ENCODE measurements at regions not wholly inside any gene's neighbourhood (a gene's known extent, or its start where the extent isn't known, plus 50 kb on each side); places are given as distances from the start of the nearest gene placed in this dataset.

DNA sequence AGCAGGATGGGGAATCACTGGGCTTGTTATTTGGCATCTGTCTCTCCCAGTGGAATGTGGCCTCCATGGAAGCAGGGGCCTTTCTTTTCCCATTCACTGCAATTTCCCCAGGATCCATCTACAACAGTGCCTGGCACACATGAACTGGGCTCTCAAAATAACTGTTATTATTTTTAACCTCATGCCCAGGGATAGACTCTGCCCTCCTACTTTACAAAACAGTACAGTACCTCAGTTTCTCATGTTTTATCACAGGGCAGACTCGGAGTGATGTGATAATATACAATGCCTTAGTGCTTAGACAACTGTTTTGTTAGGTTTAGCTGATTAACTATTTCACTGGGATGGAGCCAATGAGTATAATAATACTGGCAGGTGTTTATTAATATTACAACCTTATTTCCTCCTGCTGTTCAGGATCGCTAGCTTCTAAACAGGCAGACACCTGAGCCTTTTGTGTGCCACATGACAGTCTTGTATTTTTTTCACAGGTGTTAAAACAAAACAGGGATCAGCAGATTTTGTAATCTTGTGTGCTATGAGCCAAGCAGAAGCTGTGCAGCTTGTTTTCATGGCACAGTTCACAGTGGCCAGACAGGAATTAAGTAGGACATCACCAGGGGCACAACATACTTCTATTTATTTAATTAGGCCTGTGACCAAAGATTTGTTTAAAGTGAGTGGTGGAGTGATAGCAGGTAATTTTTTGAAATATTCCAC is 157.7 kb upstream of the EYA4 start:
- Histone ChIP-seq H2BK12ac (ENCODE audit: low read depth, low read length) (no peak overlapping the region), H2BK5ac (ENCODE audit: low read depth, low read length) (no peak overlapping the region), H3K79me2 (ENCODE audit: control insufficient read depth in 1 of 2, insufficient read depth in 2 of 2, low read length in 2 of 2) (no peaks in the 10 kb centered on the region), H4K91ac (replicated peaks; ENCODE audit: insufficient read length, low read length) (no peak overlapping the region), H3K23ac (ENCODE audit: insufficient read length) (no peak overlapping the region), H4K20me1 (replicated peaks in 1 of 2; ENCODE audit: control insufficient read depth in 1 of 2, insufficient read depth in 2 of 2, low read length in 2 of 2) (no peaks in the 10 kb centered on the region), H3K79me1 (ENCODE audit: low read depth, low read length) (no peaks in the 10 kb centered on the region), H3K23me2 (ENCODE audit: low read depth, low read length) (no peaks in the 10 kb centered on the region), H3K36me3 (ENCODE audit: control insufficient read depth in 2 of 4, insufficient read depth in 4 of 4, low read length in 3 of 4) (no peaks in the 10 kb centered on the region), H3K4me2 (ENCODE audit: insufficient read depth in 1 of 2, low read depth in 2 of 2, low read length in 2 of 2) (no peak overlapping the region), H3K27ac (ENCODE audit: low read depth, low read length) (no peak overlapping the region), H3K9me3 (ENCODE audit: insufficient read depth in 2 of 2, low read depth in 1 of 2, low read length in 1 of 2) (no peaks in the 10 kb centered on the region), H2AK5ac (ENCODE audit: low read depth, low read length) (no peak overlapping the region), H2BK20ac (ENCODE audit: low read length) (no peak overlapping the region), H3K4me1 (replicated peaks in 1 of 4; ENCODE audit: control insufficient read depth in 3 of 4, insufficient read depth in 4 of 4, low read length in 3 of 4) (no peaks in the 10 kb centered on the region), H4K8ac (ENCODE audit: extremely low read depth, insufficient read depth, low read length) (no peak overlapping the region), H3K18ac (ENCODE audit: extremely low read depth, low read length) (no peak overlapping the region), H3K56ac (replicated peaks; ENCODE audit: insufficient read length, low read depth, low read length) (no peak overlapping the region), H3K4me3 (ENCODE audit: extremely low read depth in 1 of 4, insufficient read depth in 2 of 4, low read depth in 3 of 4, low read length in 4 of 4) (no peak overlapping the region), H2AFZ (ENCODE audit: low read length) (no peak overlapping the region), H4K5ac (ENCODE audit: insufficient read length, low read depth, low read length) (no peak overlapping the region), H3K4ac (replicated peaks; ENCODE audit: insufficient read length, low read depth, low read length) (no peak overlapping the region), H3K27me3 (replicated peaks in 1 of 4; ENCODE audit: control insufficient read depth in 3 of 4, extremely low read depth in 1 of 4, insufficient read depth in 3 of 4, low read length in 3 of 4) (no peaks in the 10 kb centered on the region), H3K14ac (ENCODE audit: insufficient read length) (no peak overlapping the region), H2BK120ac (replicated peaks; ENCODE audit: low read depth, low read length) (no peak overlapping the region), H3K9ac (replicated peaks in 1 of 4; ENCODE audit: extremely low read depth in 1 of 4, low read depth in 3 of 4, low read length in 3 of 4) (no peak overlapping the region; a peak in 1 of 7 replicates), H2BK15ac (ENCODE audit: low read length) (no peak overlapping the region)
- TF ChIP-seq MAFK (IDR thresholded peaks at IDR 0.05; ENCODE audit: low read depth, low read length) = no peak
- TF ChIP-seq SRF (IDR thresholded peaks at IDR 0.05; ENCODE audit: low read depth, low read length) = no peak
- no peak for TF ChIP-seq SUZ12 (IDR thresholded peaks at IDR 0.05; ENCODE audit: low read length)
- no peak for TF ChIP-seq KDM4A (IDR thresholded peaks at IDR 0.05; ENCODE audit: low read depth, low read length, severe bottlenecking)
- DNase-seq (ENCODE audit: low read depth in 1 of 2, low spot score in 2 of 2) (no peak), FAIRE-seq (no peak)
- ChIA-PET POLR2A (ENCODE audit: partially characterized antibody) (no interaction called here), CTCF (ENCODE audit: partially characterized antibody) (no interaction called here)
- 92% methylated on average over 2 of the region's 2 CpGs; no CpG with 5 or more reads in 1 of the 2 experiments for WGBS, 2 experiments (ENCODE audit: extremely low coverage in 1 of 2, insufficient coverage in 1 of 2, insufficient read length in 1 of 2, insufficient replicate concordance in 2 of 2, low coverage in 1 of 2, low lambda C conversion rate in 2 of 2, missing lambda C conversion rate in 1 of 2)

Data from H1 (cell line).